OCI-LY3 (cell line): ENCODE measurements at regions not wholly inside any gene's neighbourhood (a gene's known extent, or its start where the extent isn't known, plus 50 kb on each side); places are given as distances from the start of the nearest gene placed in this dataset.
"Not testable (repeated sequence)": the region's sequence is repeated elsewhere in the genome, so short reads cannot be mapped to it uniquely, and the experiment has no call there.

ENCODE experiments used
- H2AFZ ChIP-seq: fragments of 200-600, 300-600 bp; shearing (Covaris generic); 2 replicates; pipeline ENCODE4 v1.6.0; 2014; ENCODE audit warnings: antibody characterized with exemption, low read depth, low read length
- H3K27ac ChIP-seq: fragments of 200-600, 300-600 bp; sonication (generic); 2 replicates; pipeline ENCODE4 v1.5.1; 2014; ENCODE audit warnings: mild to moderate bottlenecking, low read length, moderate library complexity, mixed read lengths
- H3K27me3 ChIP-seq: fragments of 200-600, 300-600 bp; sonication (generic); 2 replicates; pipeline ENCODE4 v1.6.1; 2014; ENCODE audit warnings: low read depth, low read length, mixed read lengths
- H3K36me3 ChIP-seq: fragments of 200-600, 300-600 bp; sonication (generic); replicated peaks from 2 replicates; pipeline ENCODE3; 2014; ENCODE audit warnings: low read depth, low read length, mixed read lengths
- H3K4me1 ChIP-seq: fragments of 300-600, 200-600 bp; sonication (generic); 2 replicates; pipeline ENCODE4 v1.6.1; 2014; ENCODE audit warnings: low read length, mixed read lengths
- H3K4me2 ChIP-seq: fragments of 200-600, 300-600 bp; sonication (generic); 2 replicates; pipeline ENCODE4 v1.6.1; 2014; ENCODE audit warnings: low read length, mixed read lengths
- H3K4me3 ChIP-seq: fragments of 300-600, 200-600 bp; sonication (generic); 2 replicates; pipeline ENCODE4 v1.5.1; 2014; ENCODE audit warnings: antibody characterized with exemption, mild to moderate bottlenecking, low read length, moderate library complexity
- H3K79me2 ChIP-seq: fragments of 300-600, 200-600 bp; shearing (Covaris generic); 2 replicates; pipeline ENCODE4 v1.6.1; 2014; ENCODE audit warnings: mild to moderate bottlenecking, low read length, mixed read lengths
- H3K9ac ChIP-seq: fragments of 300-600, 200-600 bp; shearing (Covaris generic); 2 replicates; pipeline ENCODE4 v1.6.0; 2014; ENCODE audit warnings: mild to moderate bottlenecking, low read length, moderate library complexity
- H3K9me3 ChIP-seq: fragments of 200-600, 300-600 bp; shearing (Covaris generic); 2 replicates; pipeline ENCODE4 v1.6.1; 2014; ENCODE audit warnings: low read length, mixed read lengths; ENCODE audit not compliant: insufficient read depth
- H4K20me1 ChIP-seq: fragments of 200-600, 300-600 bp; sonication (generic); 2 replicates; pipeline ENCODE4 v1.6.1; 2016; ENCODE audit warnings: low read length, mixed read lengths; ENCODE audit not compliant: insufficient read depth

DNA sequence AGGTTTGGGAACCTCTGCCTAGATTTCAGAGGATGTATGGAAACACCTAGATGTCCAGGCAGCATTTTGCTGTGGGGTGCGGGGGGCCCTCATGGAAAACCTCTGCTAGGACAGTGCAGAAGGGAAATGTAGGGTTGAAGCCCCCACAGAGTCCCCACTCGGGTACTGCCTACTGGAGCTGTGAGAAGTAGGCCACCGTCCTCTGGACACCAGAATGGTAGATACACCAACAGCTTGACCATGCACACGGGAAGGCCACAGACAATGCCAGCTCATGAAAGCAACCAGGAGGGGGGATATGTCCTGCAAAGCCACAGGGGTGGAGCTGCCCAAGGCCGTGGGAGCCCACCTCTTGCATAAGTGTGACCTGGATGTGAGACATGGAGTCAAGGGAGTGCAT is 1336.5 kb downstream of the SPATA31A7 start:
- H3K4me3 ChIP-seq, H3K79me2 ChIP-seq, H3K9ac ChIP-seq, H3K36me3 ChIP-seq, H3K4me2 ChIP-seq, H3K27me3 ChIP-seq, H3K4me1 ChIP-seq, H3K27ac ChIP-seq, H2AFZ ChIP-seq, H3K9me3 ChIP-seq, H4K20me1 ChIP-seq: not testable (repeated sequence)

DNA sequence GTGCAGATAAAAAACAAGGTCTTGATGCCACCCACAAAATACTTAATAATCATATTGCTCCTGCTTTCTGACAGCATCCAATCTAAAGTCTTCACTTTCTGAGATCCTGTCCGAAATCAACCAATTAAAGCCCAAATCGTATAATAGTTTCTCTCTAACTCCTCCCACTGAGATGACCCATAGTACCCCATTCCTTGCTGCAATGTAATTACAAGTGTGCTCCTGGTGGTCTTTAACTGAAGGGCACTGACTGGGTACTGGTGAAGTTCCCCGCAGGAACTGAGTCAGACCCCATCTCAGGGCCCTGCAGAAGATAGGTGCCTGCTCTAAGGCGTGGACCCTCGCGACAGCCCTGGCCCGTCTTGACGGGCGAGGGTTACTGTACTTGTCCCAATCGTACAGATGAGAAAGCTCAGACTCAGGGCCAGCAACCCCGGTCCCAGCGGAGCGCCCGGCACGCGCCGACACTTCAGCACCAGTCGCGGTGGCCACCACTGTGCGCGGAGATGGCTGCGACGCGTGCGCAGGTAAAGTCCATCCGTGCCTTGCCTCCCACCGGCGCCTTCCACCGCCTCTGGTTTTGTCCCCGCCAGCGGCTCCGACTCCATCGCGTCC is 1342.4 kb downstream of the SPATA31A7 start:
- H3K9me3 ChIP-seq, H2AFZ ChIP-seq, H3K27me3 ChIP-seq, H3K4me2 ChIP-seq, H3K79me2 ChIP-seq, H3K4me1 ChIP-seq, H3K27ac ChIP-seq, H4K20me1 ChIP-seq, H3K36me3 ChIP-seq, H3K4me3 ChIP-seq, H3K9ac ChIP-seq: not testable (repeated sequence)

DNA sequence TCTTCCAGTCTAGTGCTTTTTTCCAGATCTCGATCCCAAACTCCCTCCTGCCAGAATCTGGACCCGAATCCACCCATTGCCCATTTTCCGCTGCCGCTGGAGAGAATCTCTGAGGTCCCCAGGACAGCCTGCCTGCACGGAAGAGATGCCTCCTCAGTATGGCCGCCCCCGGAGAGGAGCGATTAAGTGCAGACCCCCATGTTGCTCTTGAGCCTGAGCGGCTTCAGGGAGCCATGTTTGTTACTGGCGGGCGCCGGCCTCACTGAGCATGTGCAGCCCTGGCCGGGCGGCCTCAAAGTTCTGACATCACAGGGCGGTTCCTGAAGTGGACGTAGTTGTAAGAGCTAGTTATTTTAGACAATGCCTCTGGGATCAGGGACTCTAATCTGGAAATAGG is 1342.9 kb downstream of the SPATA31A7 start:
- not testable (repeated sequence) for H3K9me3 ChIP-seq, H2AFZ ChIP-seq, H3K27me3 ChIP-seq, H3K4me2 ChIP-seq, H3K9ac ChIP-seq, H3K4me3 ChIP-seq, H3K27ac ChIP-seq, H4K20me1 ChIP-seq, H3K4me1 ChIP-seq, H3K36me3 ChIP-seq, H3K79me2 ChIP-seq

DNA sequence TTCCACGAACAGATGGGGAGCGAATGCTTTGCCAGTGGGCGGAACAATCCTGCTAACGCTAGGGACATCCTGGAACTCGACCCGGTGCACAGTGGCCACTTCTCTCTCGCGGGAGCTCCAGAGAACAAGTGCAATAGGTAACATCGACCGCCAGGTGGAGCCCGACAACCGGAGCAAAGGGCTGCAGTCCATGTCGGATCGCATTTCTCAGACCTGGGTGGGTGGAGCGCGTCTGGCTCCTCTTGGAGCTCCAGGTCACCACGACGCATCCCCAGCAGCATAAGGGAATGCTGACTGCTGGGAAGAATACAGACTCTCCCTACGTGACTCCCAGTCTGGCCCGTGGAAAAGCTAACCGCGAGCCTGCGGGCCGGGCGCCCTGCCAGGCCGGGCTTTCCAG is 1360.7 kb downstream of the SPATA31A7 start:
- H2AFZ ChIP-seq, H3K4me1 ChIP-seq: not testable (repeated sequence)

DNA sequence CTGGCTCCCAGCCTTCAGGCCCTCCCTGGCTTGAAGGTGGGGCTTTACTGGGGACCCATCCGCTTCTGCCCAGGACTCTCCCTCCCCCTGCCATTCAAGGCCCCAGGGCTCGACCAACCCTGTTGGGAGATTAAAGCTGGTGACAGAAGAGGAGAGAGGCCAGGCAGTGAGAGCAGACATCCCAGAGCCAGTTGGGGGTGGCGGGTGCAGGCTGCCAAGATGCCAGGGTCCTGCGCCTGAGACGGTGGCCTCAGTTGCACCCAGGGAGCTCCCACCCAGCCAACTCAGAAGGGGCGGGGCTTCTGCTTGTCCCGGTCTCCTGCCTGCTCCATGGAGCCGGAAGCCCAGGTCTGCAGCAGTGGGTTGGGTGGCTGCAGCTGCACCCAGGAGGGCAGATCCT is 1370.8 kb downstream of the SPATA31A7 start:
- H3K4me3 ChIP-seq, H3K4me2 ChIP-seq, H3K4me1 ChIP-seq, H3K79me2 ChIP-seq, H3K27me3 ChIP-seq, H3K27ac ChIP-seq, H3K9ac ChIP-seq, H3K9me3 ChIP-seq, H3K36me3 ChIP-seq, H2AFZ ChIP-seq, H4K20me1 ChIP-seq: not testable (repeated sequence)

More for the DNA sequence above, 1360.7 kb downstream of the SPATA31A7 start:
- H3K79me2 ChIP-seq, H3K27me3 ChIP-seq, H3K4me3 ChIP-seq, H3K36me3 ChIP-seq, H3K9me3 ChIP-seq, H3K9ac ChIP-seq, H4K20me1 ChIP-seq, H3K27ac ChIP-seq, H3K4me2 ChIP-seq: not testable (repeated sequence)

DNA sequence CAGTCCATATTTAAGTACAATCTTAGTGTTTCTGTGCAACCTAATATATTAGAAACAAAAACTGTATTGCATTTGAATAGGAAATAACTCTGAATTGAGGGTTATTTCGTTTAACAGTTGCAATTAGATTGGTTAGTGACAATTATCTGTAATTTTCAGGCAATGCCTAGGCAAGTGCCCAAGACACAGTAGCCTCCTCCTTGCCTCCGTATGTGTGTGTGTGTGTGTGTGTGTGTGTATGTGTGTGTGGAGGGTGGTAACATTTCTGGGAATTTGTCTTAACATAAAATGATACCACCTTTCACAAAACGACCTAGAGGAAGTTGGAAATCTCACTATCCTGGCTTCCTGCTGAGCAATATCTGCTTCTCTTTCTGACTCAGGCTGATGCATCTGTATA is 1375.3 kb downstream of the SPATA31A7 start:
- not testable (repeated sequence) for H2AFZ ChIP-seq, H3K36me3 ChIP-seq, H4K20me1 ChIP-seq, H3K4me3 ChIP-seq, H3K9me3 ChIP-seq, H3K79me2 ChIP-seq, H3K27ac ChIP-seq, H3K4me1 ChIP-seq, H3K27me3 ChIP-seq, H3K9ac ChIP-seq
- H3K4me2 ChIP-seq, result 0 out of 2 replicates have a peak overlapping the region, but pooled peaks have one; percentile 22

DNA sequence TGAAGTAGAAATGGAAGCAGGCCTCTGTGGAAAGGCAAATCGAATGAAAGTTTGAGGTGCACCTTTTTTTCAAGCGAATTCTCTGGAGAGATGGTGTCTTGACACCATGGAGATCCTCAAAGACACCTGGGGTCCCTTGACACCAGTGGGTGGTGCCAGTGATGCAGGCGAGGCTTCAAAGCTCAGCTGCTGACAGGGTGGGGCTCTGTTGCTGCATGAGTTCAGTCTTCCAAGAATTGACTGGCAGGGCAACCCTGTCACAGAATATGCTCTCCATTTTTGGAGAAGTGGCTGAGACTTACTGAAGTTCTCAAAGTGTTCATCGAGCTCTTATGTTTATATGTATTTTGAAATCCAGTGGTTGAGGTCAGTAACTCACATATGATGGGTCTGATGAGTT is 1376.6 kb downstream of the SPATA31A7 start:
- not testable (repeated sequence) for H3K4me3 ChIP-seq, H3K27me3 ChIP-seq, H3K79me2 ChIP-seq, H3K9me3 ChIP-seq, H3K4me2 ChIP-seq, H4K20me1 ChIP-seq, H3K9ac ChIP-seq, H3K36me3 ChIP-seq, H2AFZ ChIP-seq, H3K27ac ChIP-seq, H3K4me1 ChIP-seq

DNA sequence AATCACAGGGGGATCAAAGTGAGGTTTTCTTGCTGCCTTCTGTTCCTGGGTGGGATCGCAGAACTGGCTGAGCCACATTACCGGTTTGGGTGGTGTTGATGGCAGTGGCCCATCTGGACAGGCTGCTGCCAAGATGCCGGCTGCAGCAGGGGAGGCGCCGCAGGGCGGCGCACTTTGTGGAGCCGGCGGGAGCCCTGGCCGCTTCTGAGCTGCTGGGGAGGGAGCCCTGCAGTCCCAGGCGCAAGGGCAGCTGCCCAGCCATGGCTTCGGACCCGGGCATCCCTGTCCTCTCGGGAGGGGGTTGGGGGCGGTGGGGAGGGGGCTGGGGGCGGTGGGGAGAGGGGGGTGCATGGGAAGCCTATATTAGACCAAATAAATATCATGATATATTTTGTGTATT is 1407.3 kb downstream of the SPATA31A7 start:
- H3K4me3 ChIP-seq, H3K9ac ChIP-seq, H3K79me2 ChIP-seq, H3K9me3 ChIP-seq, H3K27ac ChIP-seq, H3K27me3 ChIP-seq, H3K4me1 ChIP-seq, H4K20me1 ChIP-seq, H3K4me2 ChIP-seq, H2AFZ ChIP-seq, H3K36me3 ChIP-seq: not testable (repeated sequence)
